ENCODE measurements at regions not wholly inside any gene's neighbourhood (a gene's known extent, or its start where the extent isn't known, plus 50 kb on each side); places are given as distances from the start of the nearest gene placed in this dataset.

DNA sequence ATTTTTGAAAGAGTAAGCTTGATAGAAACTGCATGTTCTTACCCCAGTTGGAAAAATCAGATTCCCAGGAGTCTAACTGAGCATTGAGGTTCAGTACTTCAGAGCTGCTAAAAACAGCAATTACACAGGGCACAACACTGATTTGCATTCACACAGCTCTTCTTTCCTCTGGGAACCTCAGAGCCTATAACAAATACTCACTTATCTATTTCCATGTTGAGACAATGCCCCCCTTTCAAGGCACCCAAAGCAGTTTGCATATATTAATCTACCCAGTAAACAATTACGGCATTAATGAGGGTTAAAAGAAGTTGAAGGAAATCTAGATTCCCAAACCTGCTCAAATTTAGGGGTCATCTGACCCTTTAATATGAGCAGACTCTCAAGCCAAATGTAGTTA is 126.9 kb upstream of the SLC35F3 start:
- peaks cover 22% of the 10 kb centered on the region for H3K9me3 Mint-ChIP-seq
- H3K27me3 Mint-ChIP-seq (ENCODE audit: low read depth), result peaks cover 6% of the 10 kb centered on the region
- no peak overlapping the region for H3K27ac Mint-ChIP-seq
- H3K4me3 Mint-ChIP-seq, result no peak overlapping the region
- TF ChIP-seq, protein P1, sequence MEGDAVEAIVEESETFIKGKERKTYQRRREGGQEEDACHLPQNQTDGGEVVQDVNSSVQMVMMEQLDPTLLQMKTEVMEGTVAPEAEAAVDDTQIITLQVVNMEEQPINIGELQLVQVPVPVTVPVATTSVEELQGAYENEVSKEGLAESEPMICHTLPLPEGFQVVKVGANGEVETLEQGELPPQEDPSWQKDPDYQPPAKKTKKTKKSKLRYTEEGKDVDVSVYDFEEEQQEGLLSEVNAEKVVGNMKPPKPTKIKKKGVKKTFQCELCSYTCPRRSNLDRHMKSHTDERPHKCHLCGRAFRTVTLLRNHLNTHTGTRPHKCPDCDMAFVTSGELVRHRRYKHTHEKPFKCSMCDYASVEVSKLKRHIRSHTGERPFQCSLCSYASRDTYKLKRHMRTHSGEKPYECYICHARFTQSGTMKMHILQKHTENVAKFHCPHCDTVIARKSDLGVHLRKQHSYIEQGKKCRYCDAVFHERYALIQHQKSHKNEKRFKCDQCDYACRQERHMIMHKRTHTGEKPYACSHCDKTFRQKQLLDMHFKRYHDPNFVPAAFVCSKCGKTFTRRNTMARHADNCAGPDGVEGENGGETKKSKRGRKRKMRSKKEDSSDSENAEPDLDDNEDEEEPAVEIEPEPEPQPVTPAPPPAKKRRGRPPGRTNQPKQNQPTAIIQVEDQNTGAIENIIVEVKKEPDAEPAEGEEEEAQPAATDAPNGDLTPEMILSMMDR (IDR thresholded peaks at IDR 0.05; ENCODE audit: unreplicated experiment in 3 of 3), result no peak
- no peaks in the 10 kb centered on the region for H3K36me3 Mint-ChIP-seq (ENCODE audit: low read depth)
- no peaks in the 10 kb centered on the region for H3K4me1 Mint-ChIP-seq

DNA sequence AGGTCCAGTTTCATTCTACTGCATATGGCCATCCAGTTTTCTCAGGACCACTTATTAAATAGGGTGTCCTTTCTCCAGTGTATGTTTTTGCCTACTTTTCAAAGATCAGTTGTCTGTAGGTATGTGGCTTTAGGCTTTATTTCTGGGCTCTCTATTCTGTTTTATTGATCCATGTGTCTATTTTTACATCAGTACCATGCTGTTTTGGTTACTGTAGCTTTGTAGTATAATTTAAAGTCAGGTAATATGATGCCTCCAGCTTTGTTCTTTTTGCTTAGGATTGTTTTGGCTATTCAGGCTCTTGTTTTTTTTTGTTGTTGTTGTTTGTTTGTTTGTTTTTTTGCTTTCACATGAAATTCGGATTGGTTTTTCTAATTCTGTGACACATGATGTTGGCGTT is 124.4 kb upstream of the SLC35F3 start:
- Mint-ChIP-seq H3K36me3 (ENCODE audit: low read depth) (no peaks in the 10 kb centered on the region), H3K9me3 (peaks cover 20% of the 10 kb centered on the region), H3K27ac (no peak overlapping the region), H3K4me1 (no peaks in the 10 kb centered on the region), H3K4me3 (no peak overlapping the region), H3K27me3 (ENCODE audit: low read depth) (peaks cover 3% of the 10 kb centered on the region)
- TF ChIP-seq, protein P1 (IDR thresholded peaks at IDR 0.05; ENCODE audit: unreplicated experiment in 3 of 3), result no peak

DNA sequence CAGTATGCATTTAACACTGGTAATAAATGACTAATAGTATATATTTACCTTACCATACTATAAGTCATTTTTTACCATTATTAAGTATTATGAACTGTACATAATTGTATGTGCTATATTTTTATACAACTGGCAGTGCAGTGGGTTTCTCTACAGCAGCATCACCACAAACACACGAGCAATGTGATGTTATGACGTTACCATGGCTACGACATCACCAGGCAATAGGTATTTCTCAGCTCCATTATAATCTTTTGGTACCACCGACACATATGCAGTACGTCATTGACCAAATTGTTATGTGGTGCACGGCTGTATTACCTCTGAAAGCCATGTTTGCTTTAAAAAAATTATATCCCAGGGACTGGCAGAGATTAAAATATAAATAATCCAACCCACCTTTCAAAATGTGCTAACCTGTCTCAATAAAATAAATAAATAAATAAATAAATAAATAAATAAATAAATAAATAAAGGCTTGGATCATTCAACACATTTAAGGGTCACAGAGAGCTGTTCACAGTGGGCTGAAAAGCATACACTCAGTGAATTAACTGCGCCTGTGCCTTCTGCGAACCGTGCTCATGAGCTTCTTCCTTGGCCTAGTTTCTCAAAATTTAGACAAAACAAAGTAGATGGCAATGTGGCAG is 121.4 kb upstream of the SLC35F3 start:
- no peaks in the 10 kb centered on the region for H3K27me3 Mint-ChIP-seq (ENCODE audit: low read depth)
- no peak overlapping the region for H3K27ac Mint-ChIP-seq
- no peak overlapping the region for H3K4me3 Mint-ChIP-seq
- TF ChIP-seq, protein P1 (IDR thresholded peaks at IDR 0.05; ENCODE audit: unreplicated experiment in 3 of 3), result no peak
- peaks cover 13% of the 10 kb centered on the region for H3K9me3 Mint-ChIP-seq
- no peaks in the 10 kb centered on the region for H3K4me1 Mint-ChIP-seq
- H3K36me3 Mint-ChIP-seq (ENCODE audit: low read depth), result no peaks in the 10 kb centered on the region

DNA sequence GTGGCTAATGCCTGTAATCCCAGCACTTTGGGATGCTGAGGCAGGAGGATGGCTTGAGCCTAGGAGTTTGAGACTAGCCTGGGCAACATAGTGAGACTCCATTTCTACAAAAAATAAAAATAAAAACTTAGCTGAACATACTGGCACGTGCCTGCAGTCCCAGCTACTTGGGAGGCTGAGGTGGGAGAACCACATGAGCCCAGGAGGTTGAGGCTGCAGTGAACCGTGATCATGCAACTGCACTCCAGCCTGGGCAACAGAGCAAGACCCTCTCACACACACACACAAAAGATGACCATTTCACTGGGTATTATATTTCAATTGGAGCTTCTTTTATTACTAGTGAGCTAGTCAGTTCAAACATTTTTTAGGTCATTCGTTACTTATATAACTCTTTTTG is 116.9 kb upstream of the SLC35F3 start:
- TF ChIP-seq, protein P1 (IDR thresholded peaks at IDR 0.05; ENCODE audit: unreplicated experiment in 3 of 3), result no peak
- Mint-ChIP-seq H3K9me3 (no peaks in the 10 kb centered on the region), H3K27me3 (ENCODE audit: low read depth) (peaks cover 4% of the 10 kb centered on the region), H3K4me3 (no peak overlapping the region), H3K27ac (no peak overlapping the region), H3K36me3 (ENCODE audit: low read depth) (no peaks in the 10 kb centered on the region), H3K4me1 (no peaks in the 10 kb centered on the region)

DNA sequence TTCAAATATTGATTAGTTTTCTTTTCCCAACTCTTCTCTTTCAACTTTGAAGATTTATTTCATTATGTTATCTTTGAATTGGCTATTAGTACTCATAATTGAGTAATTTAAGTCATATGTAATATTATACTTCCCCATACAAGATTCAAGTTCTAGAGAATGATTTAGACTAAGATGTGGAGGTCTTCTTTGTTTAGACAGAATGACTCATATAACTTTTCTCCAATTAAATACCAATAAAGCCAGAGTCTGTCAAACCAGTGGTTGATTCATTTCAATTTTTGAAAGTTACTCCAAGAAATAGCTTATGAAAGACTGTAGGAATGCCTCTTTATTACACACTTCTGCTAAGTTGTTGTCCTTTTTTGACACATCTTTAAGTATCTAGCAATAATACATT is 115.8 kb upstream of the SLC35F3 start:
- Mint-ChIP-seq H3K4me1 (no peaks in the 10 kb centered on the region), H3K27me3 (ENCODE audit: low read depth) (peaks cover 4% of the 10 kb centered on the region), H3K4me3 (no peak overlapping the region), H3K36me3 (ENCODE audit: low read depth) (no peaks in the 10 kb centered on the region), H3K27ac (no peak overlapping the region), H3K9me3 (peaks cover 7% of the 10 kb centered on the region)
- TF ChIP-seq, protein P1 (IDR thresholded peaks at IDR 0.05; ENCODE audit: unreplicated experiment in 3 of 3), result no peak

DNA sequence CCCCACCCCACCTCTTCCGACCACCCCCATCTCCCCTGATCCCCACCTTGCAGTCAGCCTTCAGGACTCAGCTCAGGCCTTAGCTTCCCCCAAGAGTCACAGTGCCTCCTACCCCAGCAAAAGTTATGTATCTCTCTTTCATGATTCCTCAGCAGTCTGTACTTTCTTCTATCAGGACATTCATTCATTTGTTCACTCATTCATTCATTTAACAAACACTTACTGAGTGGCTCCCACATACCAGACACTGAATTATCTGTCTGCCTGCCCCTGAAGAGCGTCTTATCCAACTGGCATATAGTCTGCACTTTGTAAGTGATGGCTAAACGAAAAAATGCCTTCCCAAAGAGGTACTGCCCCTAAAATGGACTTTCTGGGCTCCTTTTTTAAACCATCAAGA is 114.4 kb upstream of the SLC35F3 start:
- H3K27ac Mint-ChIP-seq, result no peak overlapping the region
- no peaks in the 10 kb centered on the region for H3K4me1 Mint-ChIP-seq
- H3K36me3 Mint-ChIP-seq (ENCODE audit: low read depth), result no peaks in the 10 kb centered on the region
- no peak overlapping the region for H3K4me3 Mint-ChIP-seq
- peaks cover 4% of the 10 kb centered on the region for H3K27me3 Mint-ChIP-seq (ENCODE audit: low read depth)
- TF ChIP-seq, protein P1 (IDR thresholded peaks at IDR 0.05; ENCODE audit: unreplicated experiment in 3 of 3), result no peak
- peaks cover 14% of the 10 kb centered on the region for H3K9me3 Mint-ChIP-seq
